Fibroblast of villous mesenchyme (primary cell): ENCODE measurements at regions not wholly inside any gene's neighbourhood (a gene's known extent, or its start where the extent isn't known, plus 50 kb on each side); places are given as distances from the start of the nearest gene placed in this dataset.

ENCODE experiments used
- DNase-seq: peaks from one replicate; pipeline ENCODE4 v3.0.0-alpha.2; 2010; ENCODE audit warnings: low read depth
- H3K4me3 ChIP-seq: 2 replicates; pipeline ENCODE4 v1.5.1; 2011; ENCODE audit warnings: low read depth, mild to moderate bottlenecking, low read length
- TF ChIP-seq, protein P1 (sequence below): IDR thresholded peaks from 2 replicates; pipeline ENCODE4 v1.5.1; 2012; ENCODE audit warnings: low read depth, mild to moderate bottlenecking, low read length; ENCODE audit not compliant: insufficient read depth

DNA sequence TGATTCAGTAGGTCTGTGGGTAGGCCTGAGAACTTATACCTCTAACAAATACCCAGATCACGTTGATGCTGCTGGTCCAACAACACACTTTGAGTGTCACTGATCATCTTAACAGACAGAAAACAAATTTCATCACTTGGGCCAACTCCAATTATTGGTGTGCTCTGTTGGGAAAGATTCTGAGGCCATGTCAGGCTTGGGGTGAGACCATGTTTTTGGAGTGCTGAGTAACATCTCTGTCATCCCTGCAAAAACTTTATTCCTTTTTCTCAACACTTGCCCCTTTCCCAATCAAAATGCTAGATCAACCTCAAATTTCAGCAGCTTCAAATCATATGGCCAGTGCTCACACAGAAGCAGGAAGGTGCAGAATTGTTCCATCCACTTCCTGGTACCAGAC, 108.8 kb upstream of the TENT5A start:
- no peak for DNase-seq
- H3K4me3 ChIP-seq: no peak overlapping the region
- TF ChIP-seq, protein P1, sequence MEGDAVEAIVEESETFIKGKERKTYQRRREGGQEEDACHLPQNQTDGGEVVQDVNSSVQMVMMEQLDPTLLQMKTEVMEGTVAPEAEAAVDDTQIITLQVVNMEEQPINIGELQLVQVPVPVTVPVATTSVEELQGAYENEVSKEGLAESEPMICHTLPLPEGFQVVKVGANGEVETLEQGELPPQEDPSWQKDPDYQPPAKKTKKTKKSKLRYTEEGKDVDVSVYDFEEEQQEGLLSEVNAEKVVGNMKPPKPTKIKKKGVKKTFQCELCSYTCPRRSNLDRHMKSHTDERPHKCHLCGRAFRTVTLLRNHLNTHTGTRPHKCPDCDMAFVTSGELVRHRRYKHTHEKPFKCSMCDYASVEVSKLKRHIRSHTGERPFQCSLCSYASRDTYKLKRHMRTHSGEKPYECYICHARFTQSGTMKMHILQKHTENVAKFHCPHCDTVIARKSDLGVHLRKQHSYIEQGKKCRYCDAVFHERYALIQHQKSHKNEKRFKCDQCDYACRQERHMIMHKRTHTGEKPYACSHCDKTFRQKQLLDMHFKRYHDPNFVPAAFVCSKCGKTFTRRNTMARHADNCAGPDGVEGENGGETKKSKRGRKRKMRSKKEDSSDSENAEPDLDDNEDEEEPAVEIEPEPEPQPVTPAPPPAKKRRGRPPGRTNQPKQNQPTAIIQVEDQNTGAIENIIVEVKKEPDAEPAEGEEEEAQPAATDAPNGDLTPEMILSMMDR: no peak

DNA sequence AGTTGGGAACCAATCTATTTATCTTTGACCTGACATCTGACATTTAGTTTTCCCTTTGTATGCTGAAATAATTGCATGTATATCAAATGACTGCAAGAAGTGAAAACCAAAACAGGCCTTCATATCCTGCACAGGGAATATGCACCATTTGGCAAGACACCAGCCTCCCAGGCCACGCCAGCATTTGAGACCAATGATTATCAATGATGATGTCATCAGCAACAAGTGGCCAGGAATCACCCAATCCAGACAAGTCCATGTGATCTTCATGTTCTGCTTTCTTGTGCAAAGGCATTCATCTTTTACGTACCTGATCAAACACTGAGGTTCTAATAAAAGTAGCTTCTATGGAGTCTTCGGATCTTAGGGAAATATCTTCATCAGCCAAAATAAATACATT, 107.4 kb upstream of the TENT5A start:
- TF ChIP-seq, protein P1: no peak
- no peak for DNase-seq
- no peak overlapping the region for H3K4me3 ChIP-seq

DNA sequence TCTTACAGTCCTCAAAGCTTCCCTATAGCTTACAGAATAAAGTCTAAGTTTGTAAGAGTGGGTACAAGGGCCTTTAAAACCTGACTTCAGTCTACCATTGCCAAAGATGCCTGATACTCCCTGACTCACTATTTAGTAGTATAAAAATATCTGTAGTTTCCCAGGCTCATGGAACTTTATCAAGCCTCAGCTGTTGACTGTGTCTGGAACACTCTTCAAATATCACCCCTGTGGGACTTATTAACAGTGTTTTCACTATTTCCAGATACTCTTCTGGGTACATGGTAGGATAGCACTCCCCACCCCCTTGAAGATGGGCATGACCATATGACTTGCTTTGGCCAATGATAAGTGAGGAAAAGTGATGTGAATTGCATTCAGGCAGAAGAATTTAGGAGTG, 105.3 kb upstream of the TENT5A start:
- H3K4me3 ChIP-seq: no peak overlapping the region
- DNase-seq: no peak
- TF ChIP-seq, protein P1: no peak

DNA sequence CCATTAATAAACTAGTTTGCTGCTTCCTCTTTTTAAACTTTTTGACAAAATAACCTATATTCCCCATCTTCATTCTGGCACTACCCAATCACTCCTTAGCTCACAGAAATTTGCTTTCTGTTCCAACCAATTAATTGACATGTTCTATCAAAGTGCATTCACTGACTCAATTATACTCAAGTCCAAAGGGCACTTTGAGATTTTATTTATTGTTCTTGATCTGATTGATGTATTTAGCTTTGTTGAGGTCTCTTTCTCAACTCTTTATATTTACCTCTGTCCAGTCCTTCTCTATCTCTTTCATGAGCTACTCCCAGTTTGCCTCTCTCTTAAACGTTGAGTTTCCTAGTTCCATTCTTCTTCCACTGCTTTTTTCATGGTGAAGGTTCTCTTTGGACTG, 104.4 kb upstream of the TENT5A start:
- TF ChIP-seq, protein P1: no peak
- no peak for DNase-seq
- no peak overlapping the region for H3K4me3 ChIP-seq

DNA sequence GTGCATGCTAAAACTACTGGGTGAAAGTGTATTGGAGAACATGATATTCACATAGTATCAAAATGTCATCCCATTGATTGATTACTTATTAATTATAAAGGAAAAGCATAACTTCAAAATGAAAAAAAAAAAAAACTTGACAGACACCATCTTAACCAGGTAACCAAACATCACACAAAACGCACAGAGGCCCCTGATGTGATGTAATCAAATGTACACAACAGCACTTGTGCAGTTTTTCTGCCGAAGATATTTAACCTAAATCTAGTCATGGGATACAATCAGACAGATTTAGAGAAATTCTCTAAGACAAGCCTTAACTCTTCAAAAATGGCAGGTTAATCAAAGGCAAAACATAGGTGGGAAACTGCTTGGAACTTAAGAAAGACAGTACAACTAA, 102.0 kb upstream of the TENT5A start:
- TF ChIP-seq, protein P1: no peak
- H3K4me3 ChIP-seq: no peak overlapping the region
- DNase-seq: no peak

DNA sequence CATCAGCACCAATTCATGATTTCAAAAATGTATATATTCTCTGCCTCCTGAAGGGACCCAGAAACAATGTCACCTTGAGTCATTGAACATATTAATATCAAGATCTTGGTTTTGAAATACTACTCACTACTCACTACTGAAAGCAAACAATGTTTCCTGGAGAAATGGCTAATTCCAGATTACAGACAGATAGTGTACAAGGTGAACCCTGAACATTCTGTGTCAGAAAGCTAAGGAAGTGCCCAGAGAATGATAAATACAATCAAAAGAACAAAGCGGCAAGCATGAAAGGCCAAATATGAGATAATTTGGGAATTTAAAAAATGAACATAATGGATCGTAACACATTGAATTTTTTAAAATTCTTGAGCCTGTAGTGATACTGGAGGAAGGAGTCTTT, 101.5 kb upstream of the TENT5A start:
- no peak for DNase-seq
- no peak overlapping the region for H3K4me3 ChIP-seq
- TF ChIP-seq, protein P1: no peak

DNA sequence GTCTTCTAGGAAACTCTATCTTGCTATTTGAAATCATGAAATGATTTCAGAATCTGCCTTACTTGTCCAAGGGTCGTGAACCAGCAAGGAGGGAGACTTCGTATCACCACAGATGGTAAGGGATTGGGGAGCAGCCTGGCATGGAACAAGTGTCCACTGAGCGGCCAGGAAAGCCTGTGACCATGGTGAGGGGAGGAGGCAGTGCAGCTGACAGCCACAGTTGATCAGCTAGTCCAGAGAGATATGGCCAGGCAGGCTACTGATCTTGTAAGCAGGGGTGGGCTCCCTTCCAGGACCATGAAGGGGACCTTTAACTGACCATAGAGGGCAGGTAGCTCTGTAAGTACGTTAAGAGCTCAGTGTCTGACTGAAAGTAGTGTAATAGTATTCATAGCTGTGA, 96.8 kb upstream of the TENT5A start:
- no peak overlapping the region for H3K4me3 ChIP-seq
- no peak for DNase-seq
- TF ChIP-seq, protein P1: no peak
